Chondrocyte (in vitro differentiated cells): ENCODE measurements at regions not wholly inside any gene's neighbourhood (a gene's known extent, or its start where the extent isn't known, plus 50 kb on each side); places are given as distances from the start of the nearest gene placed in this dataset.

ENCODE experiments used
- DNase-seq: peaks from one replicate; pipeline ENCODE4 v3.0.0; 2021; ENCODE audit warnings: mixed read lengths, low spot score
- H3K27ac Mint-ChIP-seq: one replicate; pipeline ENCODE4 v1.8.0; 2021; ENCODE audit warnings: mild to moderate bottlenecking, moderate library complexity, mixed read lengths; ENCODE audit not compliant: unreplicated experiment
- H3K27me3 Mint-ChIP-seq: 2 replicates; pipeline ENCODE4 v1.8.0; 2021; ENCODE audit warnings: low read depth, mixed read lengths
- H3K36me3 Mint-ChIP-seq: 2 replicates; pipeline ENCODE4 v1.8.0; 2021; ENCODE audit warnings: low read depth, mixed read lengths
- H3K4me1 Mint-ChIP-seq: 2 replicates; pipeline ENCODE4 v1.8.0; 2021; ENCODE audit warnings: low read depth, mild to moderate bottlenecking, mixed read lengths
- H3K4me3 Mint-ChIP-seq: one replicate; pipeline ENCODE4 v1.8.0; 2021; ENCODE audit warnings: mild to moderate bottlenecking, moderate library complexity, mixed read lengths; ENCODE audit not compliant: unreplicated experiment
- H3K9me3 Mint-ChIP-seq: 2 replicates; pipeline ENCODE4 v1.8.0; 2021; ENCODE audit warnings: low read depth, mixed read lengths
- TF ChIP-seq, protein P1 (sequence below): fragments of 200-600 bp; sonication (generic); IDR thresholded peaks from 2 replicates; pipeline ENCODE4 v1.5.0; 2021; ENCODE audit warnings: antibody characterized with exemption, mild to moderate bottlenecking, moderate library complexity

DNA sequence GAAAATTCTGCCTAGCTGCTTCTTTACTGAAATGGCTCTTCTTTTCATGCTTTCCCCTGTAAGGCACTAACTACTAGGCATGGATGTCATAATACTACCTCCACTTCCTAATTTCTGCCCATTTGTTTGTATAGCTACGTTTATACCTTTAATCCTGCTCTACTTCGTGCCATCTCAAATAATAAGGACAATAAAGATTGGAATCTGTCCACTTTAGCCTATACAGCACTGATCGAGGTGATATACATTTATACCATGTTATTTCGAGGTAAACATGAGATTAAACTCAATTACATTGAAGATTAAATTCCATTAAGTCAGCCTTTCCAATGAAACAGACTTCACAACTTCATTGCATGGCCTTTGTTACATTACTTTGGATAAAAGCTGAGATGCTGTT is 390.6 kb upstream of the MARCKS start:
- Mint-ChIP-seq H3K4me3 (no peak overlapping the region), H3K9me3 (peaks cover 3% of the 10 kb centered on the region), H3K36me3 (no peaks in the 10 kb centered on the region), H3K4me1 (peaks cover 9% of the 10 kb centered on the region), H3K27me3 (no peaks in the 10 kb centered on the region), H3K27ac (no peak overlapping the region)
- TF ChIP-seq, protein P1, sequence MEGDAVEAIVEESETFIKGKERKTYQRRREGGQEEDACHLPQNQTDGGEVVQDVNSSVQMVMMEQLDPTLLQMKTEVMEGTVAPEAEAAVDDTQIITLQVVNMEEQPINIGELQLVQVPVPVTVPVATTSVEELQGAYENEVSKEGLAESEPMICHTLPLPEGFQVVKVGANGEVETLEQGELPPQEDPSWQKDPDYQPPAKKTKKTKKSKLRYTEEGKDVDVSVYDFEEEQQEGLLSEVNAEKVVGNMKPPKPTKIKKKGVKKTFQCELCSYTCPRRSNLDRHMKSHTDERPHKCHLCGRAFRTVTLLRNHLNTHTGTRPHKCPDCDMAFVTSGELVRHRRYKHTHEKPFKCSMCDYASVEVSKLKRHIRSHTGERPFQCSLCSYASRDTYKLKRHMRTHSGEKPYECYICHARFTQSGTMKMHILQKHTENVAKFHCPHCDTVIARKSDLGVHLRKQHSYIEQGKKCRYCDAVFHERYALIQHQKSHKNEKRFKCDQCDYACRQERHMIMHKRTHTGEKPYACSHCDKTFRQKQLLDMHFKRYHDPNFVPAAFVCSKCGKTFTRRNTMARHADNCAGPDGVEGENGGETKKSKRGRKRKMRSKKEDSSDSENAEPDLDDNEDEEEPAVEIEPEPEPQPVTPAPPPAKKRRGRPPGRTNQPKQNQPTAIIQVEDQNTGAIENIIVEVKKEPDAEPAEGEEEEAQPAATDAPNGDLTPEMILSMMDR = no peak
- no peak for DNase-seq

DNA sequence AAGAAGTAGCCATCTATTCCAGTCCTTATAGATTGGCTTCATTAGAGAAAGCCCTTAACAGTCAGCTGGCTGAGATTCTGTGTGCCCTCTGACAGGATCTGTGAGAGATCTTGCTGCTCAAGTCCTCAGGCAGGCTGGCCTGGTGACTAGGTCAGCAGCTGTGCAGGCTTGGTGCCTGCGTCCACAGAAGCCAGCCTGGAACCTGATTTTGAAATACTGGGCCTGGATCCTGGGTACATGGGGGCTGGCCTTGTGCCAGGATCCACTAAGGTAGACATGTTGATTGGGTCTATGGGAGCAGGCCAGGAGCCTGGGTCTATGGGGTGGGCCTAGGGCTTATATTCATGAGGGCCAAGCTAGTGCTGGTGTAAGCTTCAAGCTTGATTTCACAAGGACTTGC is 381.8 kb upstream of the MARCKS start:
- no peaks in the 10 kb centered on the region for H3K27me3 Mint-ChIP-seq
- peaks cover 1% of the 10 kb centered on the region for H3K36me3 Mint-ChIP-seq
- TF ChIP-seq, protein P1 = no peak
- no peak overlapping the region for H3K4me3 Mint-ChIP-seq
- H3K27ac Mint-ChIP-seq = no peak overlapping the region
- H3K4me1 Mint-ChIP-seq = peaks cover 15% of the 10 kb centered on the region
- DNase-seq = no peak
- peaks cover 7% of the 10 kb centered on the region for H3K9me3 Mint-ChIP-seq

DNA sequence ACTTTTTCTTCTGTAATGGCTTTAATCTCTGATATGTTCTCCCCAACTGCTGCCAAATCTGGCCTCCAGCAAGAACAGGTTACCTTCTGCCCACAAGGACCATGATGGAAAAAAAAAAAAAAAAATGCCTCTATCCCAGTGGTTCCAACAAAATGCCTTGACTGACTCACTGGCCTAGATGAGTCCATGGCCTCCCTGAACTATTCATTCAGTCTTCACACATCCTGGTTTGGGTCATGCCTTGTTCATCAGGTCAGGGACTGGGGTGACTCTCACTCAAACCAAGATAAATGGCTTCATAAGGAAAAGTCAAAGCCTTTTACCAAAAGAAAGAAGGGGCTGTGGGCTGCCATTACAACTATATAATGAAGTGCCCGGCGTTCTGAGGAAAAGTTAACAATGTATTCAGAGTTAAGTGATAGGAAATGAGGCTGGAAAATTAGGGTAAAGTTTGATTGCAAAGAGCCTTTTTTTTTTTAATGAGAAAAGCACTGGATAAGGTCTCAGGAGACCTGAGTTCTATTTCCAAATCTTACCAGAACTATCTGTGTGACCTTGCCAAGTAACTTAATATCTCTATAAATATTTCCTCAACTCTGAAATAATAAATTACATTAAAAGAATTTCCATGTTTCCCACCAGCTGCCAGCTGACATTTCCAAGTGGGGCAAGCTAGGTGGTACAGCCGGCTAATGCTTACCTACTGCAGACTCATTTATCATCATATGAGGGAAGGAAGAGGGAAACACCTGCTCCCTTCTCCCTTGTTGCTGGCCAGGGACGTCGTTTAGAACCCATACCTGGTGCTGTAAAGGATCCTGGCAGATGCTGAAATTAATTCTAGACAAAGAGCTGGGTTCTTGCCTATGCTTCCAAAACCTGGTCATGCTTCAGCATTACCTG is 380.0 kb upstream of the MARCKS start:
- H3K4me1 Mint-ChIP-seq = peaks cover 15% of the 10 kb centered on the region
- H3K36me3 Mint-ChIP-seq = peaks cover 1% of the 10 kb centered on the region
- H3K9me3 Mint-ChIP-seq = peaks cover 6% of the 10 kb centered on the region
- no peak overlapping the region for H3K4me3 Mint-ChIP-seq
- H3K27me3 Mint-ChIP-seq = no peaks in the 10 kb centered on the region
- no peak overlapping the region for H3K27ac Mint-ChIP-seq
- TF ChIP-seq, protein P1 = no peak
- DNase-seq = no peak

DNA sequence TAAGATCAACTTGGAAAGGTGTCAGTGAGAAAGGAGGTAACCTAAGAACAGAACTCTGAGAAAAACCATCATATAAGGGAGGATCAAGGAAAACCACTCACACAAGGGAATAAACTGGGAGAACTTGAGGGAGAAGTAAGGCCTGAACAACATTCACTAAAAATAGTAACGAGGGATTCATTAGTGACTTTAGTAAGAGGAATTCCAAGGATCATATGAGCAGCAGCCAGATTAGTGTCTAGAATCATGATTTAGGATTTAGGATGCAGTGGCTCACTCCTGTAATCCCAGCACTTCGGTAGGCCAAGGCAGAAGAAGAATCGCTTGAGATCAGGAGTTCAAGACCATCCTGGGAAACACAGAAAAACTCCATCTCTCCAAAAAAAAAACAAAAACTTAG is 376.5 kb upstream of the MARCKS start:
- no peaks in the 10 kb centered on the region for H3K9me3 Mint-ChIP-seq
- no peak for DNase-seq
- H3K27me3 Mint-ChIP-seq = no peaks in the 10 kb centered on the region
- no peak overlapping the region for H3K4me3 Mint-ChIP-seq
- no peak overlapping the region for H3K27ac Mint-ChIP-seq
- H3K4me1 Mint-ChIP-seq = peaks cover 17% of the 10 kb centered on the region
- TF ChIP-seq, protein P1 = no peak
- no peaks in the 10 kb centered on the region for H3K36me3 Mint-ChIP-seq

DNA sequence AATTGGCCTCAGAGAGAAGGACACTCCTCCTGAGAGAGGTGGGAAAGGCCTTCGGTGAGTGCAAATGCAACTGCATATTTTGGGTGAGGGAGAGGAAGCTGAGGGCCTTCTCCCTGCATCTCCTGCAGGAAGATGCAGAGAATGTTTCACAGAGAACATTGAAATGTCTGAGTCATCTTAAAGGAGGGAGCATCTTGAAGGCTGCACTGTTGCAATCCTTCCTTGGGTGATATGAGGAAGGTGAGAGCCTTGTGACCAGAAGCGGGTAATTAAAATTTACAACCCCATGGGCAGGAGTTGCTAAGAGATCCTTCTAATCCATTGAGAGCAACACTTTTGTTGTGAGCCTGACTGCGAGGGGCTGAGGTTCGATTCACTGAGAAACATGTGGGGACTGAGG is 375.7 kb upstream of the MARCKS start:
- Mint-ChIP-seq H3K4me1 (peaks cover 13% of the 10 kb centered on the region), H3K4me3 (no peak overlapping the region), H3K27me3 (no peaks in the 10 kb centered on the region), H3K9me3 (no peaks in the 10 kb centered on the region), H3K36me3 (no peaks in the 10 kb centered on the region), H3K27ac (no peak overlapping the region)
- no peak for DNase-seq
- TF ChIP-seq, protein P1 = no peak
